ENCODE measurements at regions not wholly inside any gene's neighbourhood (a gene's known extent, or its start where the extent isn't known, plus 50 kb on each side); places are given as distances from the start of the nearest gene placed in this dataset.

- Histone ChIP-seq H3K9ac (ENCODE audit: low read length) (no peak overlapping the region), H3K79me2 (ENCODE audit: insufficient read depth, low read length) (no peaks in the 10 kb centered on the region), H4K20me1 (ENCODE audit: insufficient read depth, low read length) (no peaks in the 10 kb centered on the region), H3K4me1 (ENCODE audit: insufficient read depth, low read length) (no peaks in the 10 kb centered on the region), H2AFZ (ENCODE audit: low read depth, low read length) (no peak overlapping the region), H3K36me3 (ENCODE audit: insufficient read depth, low read length) (no peaks in the 10 kb centered on the region), H3K27me3 (ENCODE audit: insufficient read depth, low read length) (no peaks in the 10 kb centered on the region), H3K9me3 (ENCODE audit: insufficient read depth, low read depth, low read length) (no peaks in the 10 kb centered on the region), H3K4me3 (ENCODE audit: insufficient read depth, low read depth, low read length) (no peak overlapping the region), H3K27ac (ENCODE audit: low read depth, low read length) (no peak overlapping the region), H3K4me2 (ENCODE audit: low read length) (no peak overlapping the region)
- DNase-seq (ENCODE audit: low read depth) = no peak
- no peak for TF ChIP-seq EZH2 (IDR thresholded peaks at IDR 0.05; ENCODE audit: insufficient read depth, low read length)
- TF ChIP-seq CTCF (IDR thresholded peaks at IDR 0.05; ENCODE audit: insufficient read depth, low read depth, low read length) = no peak
- Mint-ChIP-seq H3K36me3 (ENCODE audit: low read depth, unreplicated experiment) (no peaks in the 10 kb centered on the region), H3K27me3 (ENCODE audit: low read depth, unreplicated experiment) (peaks cover 29% of the 10 kb centered on the region), H3K4me1 (ENCODE audit: low read depth, unreplicated experiment) (peaks cover 10% of the 10 kb centered on the region), H3K4me3 (ENCODE audit: unreplicated experiment) (no peak overlapping the region), H3K27ac (ENCODE audit: unreplicated experiment) (no peak overlapping the region), H3K9me3 (ENCODE audit: unreplicated experiment) (no peaks in the 10 kb centered on the region)
- no peak for FAIRE-seq
These were observed 237.7 kb downstream of the FOXA2 start for GRCh38 chr20:22346716-22347115.

- no peak overlapping the region for H3K9ac ChIP-seq (ENCODE audit: low read length)
- H3K4me1 ChIP-seq (ENCODE audit: insufficient read depth, low read length) = no peaks in the 10 kb centered on the region
- peaks cover 18% of the 10 kb centered on the region for H3K27me3 Mint-ChIP-seq (ENCODE audit: low read depth, unreplicated experiment)
- DNase-seq (ENCODE audit: low read depth) (no peak), FAIRE-seq (no peak)
- no peaks in the 10 kb centered on the region for H3K79me2 ChIP-seq (ENCODE audit: insufficient read depth, low read length)
- H3K27me3 ChIP-seq (ENCODE audit: insufficient read depth, low read length) = no peaks in the 10 kb centered on the region
- H3K27ac ChIP-seq (ENCODE audit: low read depth, low read length) = no peak overlapping the region
- H3K4me2 ChIP-seq (ENCODE audit: low read length) = no peak overlapping the region
- H3K4me1 Mint-ChIP-seq (ENCODE audit: low read depth, unreplicated experiment) = peaks cover 22% of the 10 kb centered on the region
- H3K4me3 Mint-ChIP-seq (ENCODE audit: unreplicated experiment) = no peak overlapping the region
- H3K27ac Mint-ChIP-seq (ENCODE audit: unreplicated experiment) = no peak overlapping the region
- no peak overlapping the region for H2AFZ ChIP-seq (ENCODE audit: low read depth, low read length)
- H3K4me3 ChIP-seq (ENCODE audit: insufficient read depth, low read depth, low read length) = no peak overlapping the region
- H3K9me3 ChIP-seq (ENCODE audit: insufficient read depth, low read depth, low read length) = no peaks in the 10 kb centered on the region
- no peaks in the 10 kb centered on the region for H3K36me3 ChIP-seq (ENCODE audit: insufficient read depth, low read length)
- TF ChIP-seq EZH2 (IDR thresholded peaks at IDR 0.05; ENCODE audit: insufficient read depth, low read length) = no peak
- TF ChIP-seq CTCF (IDR thresholded peaks at IDR 0.05; ENCODE audit: insufficient read depth, low read depth, low read length) = no peak
- H3K9me3 Mint-ChIP-seq (ENCODE audit: unreplicated experiment) = no peaks in the 10 kb centered on the region
- H3K36me3 Mint-ChIP-seq (ENCODE audit: low read depth, unreplicated experiment) = no peaks in the 10 kb centered on the region
- no peaks in the 10 kb centered on the region for H4K20me1 ChIP-seq (ENCODE audit: insufficient read depth, low read length)
These were observed 240.8 kb downstream of the FOXA2 start for GRCh38 chr20:22343612-22344011.

- H3K4me3 ChIP-seq (ENCODE audit: insufficient read depth, low read depth, low read length) = no peak overlapping the region
- no peak overlapping the region for H3K4me2 ChIP-seq (ENCODE audit: low read length)
- no peak overlapping the region for H3K9ac ChIP-seq (ENCODE audit: low read length)
- no peak overlapping the region for H2AFZ ChIP-seq (ENCODE audit: low read depth, low read length)
- no peaks in the 10 kb centered on the region for H3K36me3 Mint-ChIP-seq (ENCODE audit: low read depth, unreplicated experiment)
- no peaks in the 10 kb centered on the region for H3K36me3 ChIP-seq (ENCODE audit: insufficient read depth, low read length)
- no peak overlapping the region for H3K27ac Mint-ChIP-seq (ENCODE audit: unreplicated experiment)
- peaks cover 28% of the 10 kb centered on the region for H3K27me3 Mint-ChIP-seq (ENCODE audit: low read depth, unreplicated experiment)
- DNase-seq (ENCODE audit: low read depth) (no peak), FAIRE-seq (no peak)
- H3K27me3 ChIP-seq (ENCODE audit: insufficient read depth, low read length) = no peaks in the 10 kb centered on the region
- no peaks in the 10 kb centered on the region for H3K9me3 ChIP-seq (ENCODE audit: insufficient read depth, low read depth, low read length)
- TF ChIP-seq CTCF (IDR thresholded peaks at IDR 0.05; ENCODE audit: insufficient read depth, low read depth, low read length) (no peak), EZH2 (IDR thresholded peaks at IDR 0.05; ENCODE audit: insufficient read depth, low read length) (no peak)
- peaks cover 22% of the 10 kb centered on the region for H3K4me1 Mint-ChIP-seq (ENCODE audit: low read depth, unreplicated experiment)
- no peaks in the 10 kb centered on the region for H3K4me1 ChIP-seq (ENCODE audit: insufficient read depth, low read length)
- H3K9me3 Mint-ChIP-seq (ENCODE audit: unreplicated experiment) = no peaks in the 10 kb centered on the region
- no peak overlapping the region for H3K4me3 Mint-ChIP-seq (ENCODE audit: unreplicated experiment)
- no peaks in the 10 kb centered on the region for H3K79me2 ChIP-seq (ENCODE audit: insufficient read depth, low read length)
- no peak overlapping the region for H3K27ac ChIP-seq (ENCODE audit: low read depth, low read length)
- H4K20me1 ChIP-seq (ENCODE audit: insufficient read depth, low read length) = no peaks in the 10 kb centered on the region
These were observed 242.0 kb downstream of the FOXA2 start for GRCh38 chr20:22342410-22342809.

Measured in astrocyte (in vitro differentiated cells and primary cell).